ENCODE measurements at regions not wholly inside any gene's neighbourhood (a gene's known extent, or its start where the extent isn't known, plus 50 kb on each side); places are given as distances from the start of the nearest gene placed in this dataset.

GRCh38 chr1:88104886-88105285, 579.2 kb upstream of the PKN2 start:
- DNase-seq: no peak

- no peak for DNase-seq
Measured at GRCh38 chr1:88111816-88112215, 572.3 kb upstream of the PKN2 start.

- no peak for DNase-seq
Measured at GRCh38 chr1:88117597-88117996, 566.5 kb upstream of the PKN2 start.

GRCh38 chr1:88118176-88118845, 565.8 kb upstream of the PKN2 start:
- DNase-seq: no peak

- DNase-seq: no peak
Measured at GRCh38 chr1:88124614-88125013, 559.5 kb upstream of the PKN2 start.

- DNase-seq: no peak
Measured at GRCh38 chr1:88126467-88126866, 557.6 kb upstream of the PKN2 start.

GRCh38 chr1:88133991-88134390, 550.1 kb upstream of the PKN2 start:
- DNase-seq: no peak

- no peak for DNase-seq
Measured at GRCh38 chr1:88134983-88135921, 548.8 kb upstream of the PKN2 start.

- DNase-seq: no peak
Measured at GRCh38 chr1:88139633-88140032, 544.4 kb upstream of the PKN2 start.

- DNase-seq: no peak
Measured at GRCh38 chr1:88140325-88140724, 543.7 kb upstream of the PKN2 start.

- DNase-seq: no peak
Measured at GRCh38 chr1:88141499-88142074, 542.5 kb upstream of the PKN2 start.

GRCh38 chr1:88145752-88146151, 538.3 kb upstream of the PKN2 start:
- no peak for DNase-seq

- no peak for DNase-seq
Measured at GRCh38 chr1:88149686-88150085, 534.4 kb upstream of the PKN2 start.

- DNase-seq: no peak
Measured at GRCh38 chr1:88150330-88150729, 533.7 kb upstream of the PKN2 start.

- no peak for DNase-seq
Measured at GRCh38 chr1:88163187-88163586, 520.9 kb upstream of the PKN2 start.

- no peak for DNase-seq
Measured at GRCh38 chr1:88168126-88168525, 515.9 kb upstream of the PKN2 start.

- no peak for DNase-seq
Measured at GRCh38 chr1:88169139-88169538, 514.9 kb upstream of the PKN2 start.

- DNase-seq: no peak
Measured at GRCh38 chr1:88169939-88170338, 514.1 kb upstream of the PKN2 start.

GRCh38 chr1:88175120-88175630, 508.9 kb upstream of the PKN2 start:
- DNase-seq: no peak

GRCh38 chr1:88175631-88176226, 508.3 kb upstream of the PKN2 start:
- no peak for DNase-seq

GRCh38 chr1:88179943-88180342, 504.1 kb upstream of the PKN2 start:
- DNase-seq: no peak

- DNase-seq: peak; percentile 62
Measured at GRCh38 chr1:88180449-88181108, 503.5 kb upstream of the PKN2 start.

GRCh38 chr1:88186911-88187310, 497.2 kb upstream of the PKN2 start:
- no peak for DNase-seq
